ENCODE measurements at regions not wholly inside any gene's neighbourhood (a gene's known extent, or its start where the extent isn't known, plus 50 kb on each side); places are given as distances from the start of the nearest gene placed in this dataset.

GRCh38 chr6:133796235-133796634 lies 92.7 kb upstream of the TCF21 start:
- TF ChIP-seq CTCF (conservative IDR thresholded peaks at IDR 0.05) (no peak), ZFX (IDR thresholded peaks at IDR 0.05) (no peak)
